ENCODE measurements at regions not wholly inside any gene's neighbourhood (a gene's known extent, or its start where the extent isn't known, plus 50 kb on each side); places are given as distances from the start of the nearest gene placed in this dataset.

DNA sequence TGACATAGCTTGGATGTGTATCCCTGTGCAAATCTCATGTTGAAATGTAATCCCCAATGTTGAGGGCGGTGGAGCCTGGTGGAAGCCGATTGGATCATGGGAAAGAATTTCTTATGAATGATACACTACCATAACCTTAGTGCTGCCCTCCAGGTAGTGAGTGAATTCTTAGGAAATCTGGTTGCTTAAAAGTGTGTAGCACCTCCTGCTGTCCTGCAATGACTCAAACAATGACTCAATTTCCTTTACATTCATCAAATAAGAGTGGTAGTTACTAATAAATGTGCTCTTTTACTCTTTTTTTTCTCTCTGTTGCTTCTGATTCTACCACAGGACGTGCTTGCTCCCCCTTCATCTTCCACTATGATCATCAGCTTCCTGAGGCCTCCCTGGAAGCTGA is 1696.0 kb upstream of the CDH9 start:
- DNase-seq (ENCODE audit: low read depth) = no peak
- no peak overlapping the region for H3K4me3 ChIP-seq (ENCODE audit: control insufficient read depth, low read depth, low read length)
- TF ChIP-seq, protein P1, sequence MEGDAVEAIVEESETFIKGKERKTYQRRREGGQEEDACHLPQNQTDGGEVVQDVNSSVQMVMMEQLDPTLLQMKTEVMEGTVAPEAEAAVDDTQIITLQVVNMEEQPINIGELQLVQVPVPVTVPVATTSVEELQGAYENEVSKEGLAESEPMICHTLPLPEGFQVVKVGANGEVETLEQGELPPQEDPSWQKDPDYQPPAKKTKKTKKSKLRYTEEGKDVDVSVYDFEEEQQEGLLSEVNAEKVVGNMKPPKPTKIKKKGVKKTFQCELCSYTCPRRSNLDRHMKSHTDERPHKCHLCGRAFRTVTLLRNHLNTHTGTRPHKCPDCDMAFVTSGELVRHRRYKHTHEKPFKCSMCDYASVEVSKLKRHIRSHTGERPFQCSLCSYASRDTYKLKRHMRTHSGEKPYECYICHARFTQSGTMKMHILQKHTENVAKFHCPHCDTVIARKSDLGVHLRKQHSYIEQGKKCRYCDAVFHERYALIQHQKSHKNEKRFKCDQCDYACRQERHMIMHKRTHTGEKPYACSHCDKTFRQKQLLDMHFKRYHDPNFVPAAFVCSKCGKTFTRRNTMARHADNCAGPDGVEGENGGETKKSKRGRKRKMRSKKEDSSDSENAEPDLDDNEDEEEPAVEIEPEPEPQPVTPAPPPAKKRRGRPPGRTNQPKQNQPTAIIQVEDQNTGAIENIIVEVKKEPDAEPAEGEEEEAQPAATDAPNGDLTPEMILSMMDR (IDR thresholded peaks at IDR 0.05; ENCODE audit: control insufficient read depth, insufficient read depth, low read depth, low read length, missing control alignments) = no peak

DNA sequence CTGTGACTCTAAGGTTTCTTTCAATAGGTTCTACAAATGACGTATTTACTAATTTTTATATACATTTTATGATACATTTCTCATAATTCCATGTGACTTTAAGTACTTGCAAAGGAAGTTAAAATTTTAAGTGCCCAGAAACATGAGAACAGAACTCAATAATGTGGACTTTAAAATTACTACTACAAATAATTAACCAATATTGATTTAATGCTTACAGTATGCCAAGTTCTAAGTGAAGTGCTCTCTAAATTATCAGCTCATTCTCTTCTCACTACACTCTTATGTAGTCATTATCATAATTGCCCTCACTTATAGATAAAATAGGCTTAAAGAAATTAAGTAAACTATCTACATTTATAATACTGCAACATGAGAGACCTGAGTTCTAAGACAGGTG is 1690.7 kb upstream of the CDH9 start:
- TF ChIP-seq, protein P1 (IDR thresholded peaks at IDR 0.05; ENCODE audit: control insufficient read depth, insufficient read depth, low read depth, low read length, missing control alignments) = no peak

DNA sequence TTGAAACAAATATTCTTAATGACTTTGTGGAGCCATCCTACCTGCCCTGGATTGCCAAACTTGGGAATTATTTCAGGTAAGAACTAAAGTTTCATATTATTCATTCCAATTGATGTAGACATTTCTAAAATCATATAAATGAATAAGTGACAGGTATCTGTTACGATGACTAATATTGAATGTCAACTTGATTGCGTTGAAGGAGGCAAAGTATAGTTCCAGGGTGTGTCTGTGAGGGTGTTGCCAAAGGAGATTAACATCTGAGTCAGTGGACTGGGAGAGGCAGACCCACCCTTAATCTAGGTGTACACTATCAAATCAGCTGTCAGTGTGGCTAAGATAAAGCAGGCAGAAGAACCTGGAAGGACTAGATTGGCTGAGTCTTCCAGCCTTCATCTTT is 1688.4 kb upstream of the CDH9 start:
- no peak for DNase-seq (ENCODE audit: low read depth)
- no peak overlapping the region for H3K4me3 ChIP-seq (ENCODE audit: control insufficient read depth, low read depth, low read length)
- TF ChIP-seq, protein P1 (IDR thresholded peaks at IDR 0.05; ENCODE audit: control insufficient read depth, insufficient read depth, low read depth, low read length, missing control alignments) = no peak

More for the DNA sequence above, 1690.7 kb upstream of the CDH9 start:
- no peak for DNase-seq (ENCODE audit: low read depth)
- no peak overlapping the region for H3K4me3 ChIP-seq (ENCODE audit: control insufficient read depth, low read depth, low read length)

DNA sequence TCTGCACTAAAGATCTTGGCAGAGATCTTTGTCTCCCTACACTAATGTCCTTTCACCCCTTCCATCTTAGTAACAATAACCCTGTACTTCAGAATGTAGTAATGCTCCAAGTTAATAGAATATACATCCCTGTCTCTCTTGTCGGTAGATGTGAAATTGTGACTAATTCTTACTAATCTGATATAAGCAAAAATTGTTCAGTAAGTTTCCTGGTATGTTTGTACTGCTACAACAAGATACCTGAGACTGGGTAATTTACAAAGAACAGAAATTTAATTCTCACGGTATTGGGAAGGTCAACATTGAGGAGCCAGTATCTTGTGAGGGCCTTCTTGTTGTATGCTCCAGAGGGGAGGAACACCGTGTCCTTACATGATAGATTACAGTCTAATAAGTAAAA is 1686.6 kb upstream of the CDH9 start:
- TF ChIP-seq, protein P1 (IDR thresholded peaks at IDR 0.05; ENCODE audit: control insufficient read depth, insufficient read depth, low read depth, low read length, missing control alignments) = no peak
- no peak overlapping the region for H3K4me3 ChIP-seq (ENCODE audit: control insufficient read depth, low read depth, low read length)
- DNase-seq (ENCODE audit: low read depth) = no peak

DNA sequence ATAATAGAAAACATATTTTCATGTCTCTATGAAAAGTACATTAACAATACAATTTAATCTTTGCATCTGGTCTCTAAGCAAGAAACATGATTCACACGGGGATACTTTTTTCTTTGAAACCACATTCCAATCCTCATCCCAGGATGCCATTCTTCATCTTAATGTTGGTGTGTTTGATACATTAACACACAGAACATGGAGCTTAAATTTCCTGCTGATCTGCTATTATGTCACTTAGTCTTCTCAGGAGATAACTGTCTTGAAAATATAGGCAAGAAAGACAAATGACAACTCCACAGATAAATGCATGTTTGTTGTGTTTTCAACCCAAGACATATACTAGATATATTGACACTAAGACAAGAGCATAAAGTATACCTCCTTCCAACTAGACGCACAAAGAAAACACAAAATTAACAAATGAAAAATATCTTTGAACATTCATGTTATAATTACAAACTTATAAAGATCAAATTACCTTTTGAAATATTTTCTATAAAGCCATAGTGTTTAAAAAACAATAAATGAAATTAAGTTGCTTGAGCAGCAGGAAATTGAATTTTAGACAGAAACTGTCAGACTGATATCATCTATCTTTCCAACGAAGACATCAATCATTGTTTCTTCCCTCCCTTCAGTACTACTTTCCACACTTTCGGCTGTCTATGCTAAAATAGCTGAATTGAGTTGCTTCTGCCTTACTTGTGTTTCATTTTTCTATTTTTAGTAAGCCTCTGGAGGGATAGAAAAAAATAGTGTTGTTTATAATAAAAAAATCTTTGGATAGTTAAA is 1676.7 kb upstream of the CDH9 start:
- DNase-seq (ENCODE audit: low read depth) = no peak
- no peak overlapping the region for H3K4me3 ChIP-seq (ENCODE audit: control insufficient read depth, low read depth, low read length)
- TF ChIP-seq, protein P1 (IDR thresholded peaks at IDR 0.05; ENCODE audit: control insufficient read depth, insufficient read depth, low read depth, low read length, missing control alignments) = no peak

DNA sequence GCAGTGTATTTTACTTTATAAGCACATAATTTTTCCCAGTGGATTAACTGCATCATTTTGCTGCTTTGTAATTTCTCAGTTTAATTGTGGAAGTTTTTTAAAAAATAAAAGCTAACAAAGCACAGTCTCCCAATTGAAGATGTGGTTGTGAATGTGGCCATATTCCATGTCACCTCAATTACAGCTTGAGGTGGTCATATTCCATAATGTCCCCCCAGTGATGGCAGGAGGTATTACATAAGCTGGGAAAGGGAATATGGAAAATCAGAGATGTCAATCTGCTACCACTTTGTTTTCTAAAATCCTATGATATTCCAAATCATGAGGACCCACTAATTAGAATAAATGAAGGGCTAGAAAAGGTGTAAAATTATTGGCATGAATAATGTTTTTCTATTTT is 1672.0 kb upstream of the CDH9 start:
- H3K4me3 ChIP-seq (ENCODE audit: control insufficient read depth, low read depth, low read length) = no peak overlapping the region
- TF ChIP-seq, protein P1 (IDR thresholded peaks at IDR 0.05; ENCODE audit: control insufficient read depth, insufficient read depth, low read depth, low read length, missing control alignments) = no peak
- DNase-seq (ENCODE audit: low read depth) = no peak

Measured in AG09309 (cell line).